HL-60 (cell line): ENCODE measurements at regions not wholly inside any gene's neighbourhood (a gene's known extent, or its start where the extent isn't known, plus 50 kb on each side); places are given as distances from the start of the nearest gene placed in this dataset.

Source experiments
- DNase-seq, 2 experiments: peaks; one replicate each; pipeline ENCODE4 v3.0.0-alpha.2; 2010 to 2020; ENCODE audit warnings: low read depth in 1 of 2, low spot score in 1 of 2
- H3K27ac ChIP-seq: fragments of 250-450 bp; sonication (Bioruptor Pico); replicated peaks from 2 replicates; pipeline ENCODE4 v1.5.1; 2020; ENCODE audit warnings: mild to moderate bottlenecking, moderate library complexity
- H3K27me3 ChIP-seq: fragments of 250-450 bp; sonication (Bioruptor Pico); 2 replicates; pipeline ENCODE4 v1.5.1; 2021; ENCODE audit warnings: mild to moderate bottlenecking, moderate library complexity; ENCODE audit not compliant: insufficient read depth, poor library complexity, severe bottlenecking
- H3K4me3 ChIP-seq: replicated peaks from 2 replicates; pipeline ENCODE4 v1.5.1; 2011; ENCODE audit warnings: mild to moderate bottlenecking, control low read depth, low read length; ENCODE audit not compliant: insufficient read depth
- GABPA ChIP-seq: IDR thresholded peaks from 2 replicates; pipeline ENCODE4 v1.6.1; 2012; ENCODE audit warnings: low read depth
- POLR2AphosphoS5 ChIP-seq: IDR thresholded peaks from 2 replicates; pipeline ENCODE4 v1.6.1; 2012; ENCODE audit warnings: low read depth
- SPI1 ChIP-seq: IDR thresholded peaks from 2 replicates; pipeline ENCODE4 v1.6.1; 2012; ENCODE audit warnings: low read depth, mild to moderate bottlenecking, borderline replicate concordance
- TF ChIP-seq, protein P1 (sequence below): IDR thresholded peaks from 2 replicates; pipeline ENCODE4 v1.6.1; 2012; ENCODE audit warnings: low read depth; ENCODE audit not compliant: insufficient replicate concordance
- TF ChIP-seq, protein P2 (sequence below): IDR thresholded peaks from one replicate; pipeline ENCODE4 v1.5.1; 2011; ENCODE audit warnings: low read length, control low read depth, inconsistent platforms; ENCODE audit not compliant: insufficient read depth

DNA sequence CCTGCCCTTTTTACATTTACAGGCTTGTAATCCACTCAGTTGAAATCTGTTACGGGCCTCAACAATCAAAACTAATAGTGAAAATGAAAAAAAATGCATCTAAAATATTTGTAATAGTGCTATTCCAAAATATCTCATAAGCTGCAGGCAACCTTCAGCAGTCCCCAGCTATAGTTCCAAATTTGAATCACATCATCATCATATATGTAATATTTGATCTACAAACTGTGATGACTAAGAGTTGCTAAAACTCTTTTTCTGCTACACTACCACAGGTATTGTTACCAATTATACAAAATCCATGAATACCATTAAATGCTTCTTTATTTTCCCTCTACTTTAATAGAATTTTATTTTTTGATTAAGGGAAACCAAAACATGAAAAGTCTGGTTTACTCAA, 121.4 kb upstream of the RFC3 start:
- Histone ChIP-seq H3K27ac (no peak overlapping the region), H3K27me3 (no peaks in the 10 kb centered on the region), H3K4me3 (no peak overlapping the region)
- TF ChIP-seq POLR2AphosphoS5 (no peak), GABPA (no peak)
- TF ChIP-seq, protein P1, sequence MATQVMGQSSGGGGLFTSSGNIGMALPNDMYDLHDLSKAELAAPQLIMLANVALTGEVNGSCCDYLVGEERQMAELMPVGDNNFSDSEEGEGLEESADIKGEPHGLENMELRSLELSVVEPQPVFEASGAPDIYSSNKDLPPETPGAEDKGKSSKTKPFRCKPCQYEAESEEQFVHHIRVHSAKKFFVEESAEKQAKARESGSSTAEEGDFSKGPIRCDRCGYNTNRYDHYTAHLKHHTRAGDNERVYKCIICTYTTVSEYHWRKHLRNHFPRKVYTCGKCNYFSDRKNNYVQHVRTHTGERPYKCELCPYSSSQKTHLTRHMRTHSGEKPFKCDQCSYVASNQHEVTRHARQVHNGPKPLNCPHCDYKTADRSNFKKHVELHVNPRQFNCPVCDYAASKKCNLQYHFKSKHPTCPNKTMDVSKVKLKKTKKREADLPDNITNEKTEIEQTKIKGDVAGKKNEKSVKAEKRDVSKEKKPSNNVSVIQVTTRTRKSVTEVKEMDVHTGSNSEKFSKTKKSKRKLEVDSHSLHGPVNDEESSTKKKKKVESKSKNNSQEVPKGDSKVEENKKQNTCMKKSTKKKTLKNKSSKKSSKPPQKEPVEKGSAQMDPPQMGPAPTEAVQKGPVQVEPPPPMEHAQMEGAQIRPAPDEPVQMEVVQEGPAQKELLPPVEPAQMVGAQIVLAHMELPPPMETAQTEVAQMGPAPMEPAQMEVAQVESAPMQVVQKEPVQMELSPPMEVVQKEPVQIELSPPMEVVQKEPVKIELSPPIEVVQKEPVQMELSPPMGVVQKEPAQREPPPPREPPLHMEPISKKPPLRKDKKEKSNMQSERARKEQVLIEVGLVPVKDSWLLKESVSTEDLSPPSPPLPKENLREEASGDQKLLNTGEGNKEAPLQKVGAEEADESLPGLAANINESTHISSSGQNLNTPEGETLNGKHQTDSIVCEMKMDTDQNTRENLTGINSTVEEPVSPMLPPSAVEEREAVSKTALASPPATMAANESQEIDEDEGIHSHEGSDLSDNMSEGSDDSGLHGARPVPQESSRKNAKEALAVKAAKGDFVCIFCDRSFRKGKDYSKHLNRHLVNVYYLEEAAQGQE, result no peak
- TF ChIP-seq, protein P2, sequence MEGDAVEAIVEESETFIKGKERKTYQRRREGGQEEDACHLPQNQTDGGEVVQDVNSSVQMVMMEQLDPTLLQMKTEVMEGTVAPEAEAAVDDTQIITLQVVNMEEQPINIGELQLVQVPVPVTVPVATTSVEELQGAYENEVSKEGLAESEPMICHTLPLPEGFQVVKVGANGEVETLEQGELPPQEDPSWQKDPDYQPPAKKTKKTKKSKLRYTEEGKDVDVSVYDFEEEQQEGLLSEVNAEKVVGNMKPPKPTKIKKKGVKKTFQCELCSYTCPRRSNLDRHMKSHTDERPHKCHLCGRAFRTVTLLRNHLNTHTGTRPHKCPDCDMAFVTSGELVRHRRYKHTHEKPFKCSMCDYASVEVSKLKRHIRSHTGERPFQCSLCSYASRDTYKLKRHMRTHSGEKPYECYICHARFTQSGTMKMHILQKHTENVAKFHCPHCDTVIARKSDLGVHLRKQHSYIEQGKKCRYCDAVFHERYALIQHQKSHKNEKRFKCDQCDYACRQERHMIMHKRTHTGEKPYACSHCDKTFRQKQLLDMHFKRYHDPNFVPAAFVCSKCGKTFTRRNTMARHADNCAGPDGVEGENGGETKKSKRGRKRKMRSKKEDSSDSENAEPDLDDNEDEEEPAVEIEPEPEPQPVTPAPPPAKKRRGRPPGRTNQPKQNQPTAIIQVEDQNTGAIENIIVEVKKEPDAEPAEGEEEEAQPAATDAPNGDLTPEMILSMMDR, result no peak
- no peak for DNase-seq

DNA sequence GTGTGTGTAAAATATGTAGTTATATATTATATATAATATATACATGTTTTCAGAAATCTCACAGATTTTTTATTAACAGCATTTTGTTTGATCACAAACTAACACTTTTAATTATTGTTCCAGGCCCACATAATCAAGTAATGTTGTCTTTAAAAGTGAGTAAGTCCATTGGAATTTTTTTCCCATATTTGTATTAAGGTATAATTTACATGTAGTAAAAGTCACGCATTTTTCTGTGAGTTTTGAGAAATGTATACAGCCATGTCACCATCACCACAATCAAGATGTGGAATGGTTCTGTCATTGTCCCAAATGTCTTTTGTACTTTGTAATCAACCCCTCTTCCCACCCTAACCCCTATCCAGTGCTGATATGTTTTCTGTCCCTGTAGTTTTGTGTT, 120.0 kb upstream of the RFC3 start:
- Histone ChIP-seq H3K27ac (no peak overlapping the region), H3K27me3 (no peaks in the 10 kb centered on the region), H3K4me3 (no peak overlapping the region)
- TF ChIP-seq GABPA, result no peak
- TF ChIP-seq, protein P2, result no peak
- no peak for TF ChIP-seq SPI1
- DNase-seq, result no peak

DNA sequence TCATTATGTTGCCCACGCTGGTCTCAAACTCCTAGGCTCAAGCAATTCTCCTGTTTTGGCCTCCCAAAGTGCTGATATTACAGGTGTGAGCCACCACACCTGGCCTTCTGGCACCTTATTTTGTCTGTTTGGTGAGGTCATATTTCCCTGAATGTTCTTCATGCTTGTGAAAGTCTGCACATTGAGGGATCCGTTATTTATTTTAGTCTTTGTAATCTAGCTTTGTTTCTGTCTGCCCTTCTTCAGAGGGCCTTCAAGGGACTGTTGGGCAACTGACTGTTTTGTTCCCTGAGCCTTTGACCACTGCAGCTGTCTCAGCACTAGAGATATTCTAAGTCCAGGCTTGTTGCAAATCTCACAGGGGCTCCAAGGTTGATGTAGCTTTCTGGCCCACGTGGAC, 110.5 kb upstream of the RFC3 start:
- Histone ChIP-seq H3K27ac (no peak overlapping the region), H3K4me3 (no peak overlapping the region), H3K27me3 (no peaks in the 10 kb centered on the region)
- TF ChIP-seq GABPA (no peak), SPI1 (no peak), POLR2AphosphoS5 (no peak)
- TF ChIP-seq, protein P1, result no peak
- TF ChIP-seq, protein P2, result no peak
- no peak for DNase-seq

DNA sequence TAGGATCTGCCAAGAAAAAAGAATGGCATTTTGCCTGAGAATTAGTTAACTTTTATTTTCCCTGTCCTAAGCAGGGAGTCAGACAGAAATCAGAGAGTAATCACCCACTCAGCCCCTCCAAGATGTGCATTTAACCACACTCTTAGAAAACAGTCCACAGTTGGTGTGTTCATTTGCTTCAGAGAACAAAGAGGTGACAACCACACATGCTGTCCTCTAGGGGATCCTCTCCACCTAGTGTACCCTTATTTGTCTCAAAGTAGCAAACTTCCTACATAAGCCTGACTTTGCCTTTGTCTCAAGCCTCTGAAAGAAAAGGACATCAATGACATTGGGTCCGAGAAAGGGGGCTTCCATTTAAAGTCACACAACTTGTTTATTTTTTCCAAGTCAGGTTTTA, 107.0 kb upstream of the RFC3 start:
- no peak overlapping the region for H3K4me3 ChIP-seq
- TF ChIP-seq, protein P2, result no peak
- TF ChIP-seq GABPA, result no peak
- no peak for TF ChIP-seq POLR2AphosphoS5
- H3K27me3 ChIP-seq, result no peaks in the 10 kb centered on the region
- H3K27ac ChIP-seq, result no peak overlapping the region
- DNase-seq, result no peak
